ENCODE measurements at regions not wholly inside any gene's neighbourhood (a gene's known extent, or its start where the extent isn't known, plus 50 kb on each side); places are given as distances from the start of the nearest gene placed in this dataset.
"Not testable (repeated sequence)": the region's sequence is repeated elsewhere in the genome, so short reads cannot be mapped to it uniquely, and the experiment has no call there.

DNA sequence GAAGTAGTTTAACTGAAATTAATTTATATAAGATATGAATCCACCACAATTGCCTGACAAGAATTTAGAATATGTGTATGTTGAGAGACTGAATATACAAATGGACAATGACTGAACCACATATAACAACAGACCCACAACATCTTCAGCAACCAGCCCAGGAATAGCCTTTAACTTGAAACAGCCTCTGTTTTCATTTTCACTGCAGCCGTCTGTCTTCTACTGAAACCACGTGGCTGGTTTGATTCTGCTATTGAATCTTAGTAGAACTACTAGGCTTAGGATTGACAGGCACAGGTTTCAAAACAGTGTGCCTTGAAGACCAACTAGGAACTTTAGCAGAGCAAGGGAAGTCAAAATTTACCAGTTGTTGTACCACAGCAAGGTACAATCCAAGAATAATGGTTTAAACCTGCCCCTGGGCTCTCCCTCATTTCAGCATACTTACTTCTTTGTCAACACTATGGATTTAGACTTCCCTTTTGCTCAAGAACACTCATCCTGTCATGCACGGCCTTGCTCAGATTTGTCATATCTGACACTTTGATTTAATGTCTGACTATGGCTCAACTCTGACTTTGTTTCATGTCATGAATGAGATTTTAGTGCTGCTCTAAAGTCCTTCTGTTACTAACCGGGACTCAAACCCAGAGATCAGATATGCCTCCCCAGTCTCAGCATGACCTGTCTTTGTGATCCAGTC is 355.0 kb downstream of the KIF2B start:
- no peaks in the 10 kb centered on the region for H3K27me3 ChIP-seq (ENCODE audit: control insufficient read depth in 3 of 3, insufficient read depth in 3 of 3, low read length in 3 of 3)
- DNase-seq (no peak), FAIRE-seq (no peak)
- no peak overlapping the region for H3K4me3 ChIP-seq (ENCODE audit: low read depth in 1 of 3, low read length in 3 of 3)
- 72 to 86% (median 83%) methylated on average over 4 of the region's 4 CpGs for WGBS, 3 donors
- H3K4me1 ChIP-seq (ENCODE audit: control insufficient read depth in 3 of 3, insufficient read depth in 2 of 3, low read depth in 1 of 3, low read length in 2 of 3), result no peaks in the 10 kb centered on the region
- no peaks in the 10 kb centered on the region for H3K36me3 ChIP-seq (ENCODE audit: control insufficient read depth in 3 of 3, insufficient read depth in 2 of 3, low read depth in 1 of 3, low read length in 3 of 3)
- H3K9me3 ChIP-seq (ENCODE audit: control insufficient read depth in 2 of 2, insufficient read depth in 1 of 2, low read depth in 1 of 2, low read length in 1 of 2), result no peaks in the 10 kb centered on the region
- no peak overlapping the region for H3K27ac ChIP-seq (ENCODE audit: low read depth in 1 of 3, low read length in 2 of 3)

GRCh38 chr17:54180950-54181349 is 358.2 kb downstream of the KIF2B start:
- H3K27ac ChIP-seq (ENCODE audit: low read depth in 1 of 3, low read length in 2 of 3), result no peak overlapping the region
- FAIRE-seq, result no peak
- WGBS, 3 donors, result 20 to 48% (median 40%) methylated on average over 4 of the region's 4 CpGs
- H3K27me3 ChIP-seq (ENCODE audit: control insufficient read depth in 3 of 3, insufficient read depth in 3 of 3, low read length in 3 of 3), result no peaks in the 10 kb centered on the region
- H3K9me3 ChIP-seq (ENCODE audit: control insufficient read depth in 2 of 2, insufficient read depth in 1 of 2, low read depth in 1 of 2, low read length in 1 of 2), result no peaks in the 10 kb centered on the region
- H3K36me3 ChIP-seq (ENCODE audit: control insufficient read depth in 3 of 3, insufficient read depth in 2 of 3, low read depth in 1 of 3, low read length in 3 of 3), result no peaks in the 10 kb centered on the region
- no peaks in the 10 kb centered on the region for H3K4me1 ChIP-seq (ENCODE audit: control insufficient read depth in 3 of 3, insufficient read depth in 2 of 3, low read depth in 1 of 3, low read length in 2 of 3)
- H3K4me3 ChIP-seq (ENCODE audit: low read depth in 1 of 3, low read length in 3 of 3), result no peak overlapping the region
- DNase-seq, result no peak

GRCh38 chr17:54191261-54191660 is 368.5 kb downstream of the KIF2B start:
- no peaks in the 10 kb centered on the region for H3K9me3 ChIP-seq (ENCODE audit: control insufficient read depth in 2 of 2, insufficient read depth in 1 of 2, low read depth in 1 of 2, low read length in 1 of 2)
- no peak for DNase-seq
- no peak overlapping the region for H3K4me3 ChIP-seq (ENCODE audit: low read depth in 1 of 3, low read length in 3 of 3)
- H3K27ac ChIP-seq (ENCODE audit: low read depth in 1 of 3, low read length in 2 of 3), result no peak overlapping the region
- no peaks in the 10 kb centered on the region for H3K36me3 ChIP-seq (ENCODE audit: control insufficient read depth in 3 of 3, insufficient read depth in 2 of 3, low read depth in 1 of 3, low read length in 3 of 3)
- FAIRE-seq, result no peak
- H3K4me1 ChIP-seq (ENCODE audit: control insufficient read depth in 3 of 3, insufficient read depth in 2 of 3, low read depth in 1 of 3, low read length in 2 of 3), result no peaks in the 10 kb centered on the region
- H3K27me3 ChIP-seq (ENCODE audit: control insufficient read depth in 3 of 3, insufficient read depth in 3 of 3, low read length in 3 of 3), result no peaks in the 10 kb centered on the region
- 70 to 90% (median 76%) methylated on average over 1 of the region's 1 CpG for WGBS, 3 donors

DNA sequence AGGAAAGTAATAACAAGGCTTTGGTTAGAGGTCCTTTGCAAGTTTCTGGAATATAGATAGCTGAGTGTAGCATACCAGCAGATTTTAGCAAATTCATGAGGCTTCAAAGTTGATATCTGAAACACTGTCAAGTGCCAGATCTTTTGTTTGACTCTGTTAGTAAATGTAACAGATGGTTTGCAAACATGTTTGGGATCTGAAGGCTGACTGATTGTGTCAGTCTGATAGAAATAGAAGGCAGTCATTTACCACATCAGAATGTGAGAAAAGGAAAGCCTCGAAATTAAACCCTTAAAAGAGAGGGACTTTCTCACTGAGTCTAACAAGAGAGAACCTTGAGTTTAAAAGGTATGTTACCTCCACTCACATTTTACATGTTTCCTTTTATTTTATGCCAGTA is 371.5 kb downstream of the KIF2B start:
- no peak for FAIRE-seq
- WGBS, 3 donors, result 20 to 43% (median 42%) methylated on average over 1 of the region's 1 CpG
- Histone ChIP-seq H3K4me1 (ENCODE audit: control insufficient read depth in 3 of 3, insufficient read depth in 2 of 3, low read depth in 1 of 3, low read length in 2 of 3) (no peaks in the 10 kb centered on the region), H3K27me3 (ENCODE audit: control insufficient read depth in 3 of 3, insufficient read depth in 3 of 3, low read length in 3 of 3) (no peaks in the 10 kb centered on the region), H3K36me3 (ENCODE audit: control insufficient read depth in 3 of 3, insufficient read depth in 2 of 3, low read depth in 1 of 3, low read length in 3 of 3) (no peaks in the 10 kb centered on the region), H3K9me3 (ENCODE audit: control insufficient read depth in 2 of 2, insufficient read depth in 1 of 2, low read depth in 1 of 2, low read length in 1 of 2) (no peaks in the 10 kb centered on the region), H3K27ac (ENCODE audit: low read depth in 1 of 3, low read length in 2 of 3) (no peak overlapping the region), H3K4me3 (ENCODE audit: low read depth in 1 of 3, low read length in 3 of 3) (no peak overlapping the region)
- no peak for DNase-seq

DNA sequence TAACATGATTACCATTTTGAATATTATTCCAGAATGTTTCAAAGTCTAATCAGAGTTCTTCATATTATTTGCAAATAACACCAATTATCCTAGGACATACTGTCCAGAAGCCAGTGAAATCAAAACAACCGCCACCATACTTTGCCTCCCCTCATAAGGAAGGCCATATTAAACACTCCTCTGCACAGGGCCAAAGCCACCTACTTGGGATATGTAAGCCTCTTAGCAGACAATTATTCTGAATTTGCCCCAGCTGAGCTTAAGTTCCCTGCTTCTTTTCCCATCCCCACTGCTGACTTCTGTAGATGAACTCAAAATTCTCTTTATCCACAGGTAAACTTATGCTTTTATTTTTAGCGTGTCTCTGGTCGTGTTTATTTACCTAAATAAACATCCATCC is 374.0 kb downstream of the KIF2B start:
- Histone ChIP-seq H3K4me1 (ENCODE audit: control insufficient read depth in 3 of 3, insufficient read depth in 2 of 3, low read depth in 1 of 3, low read length in 2 of 3) (no peaks in the 10 kb centered on the region), H3K27ac (ENCODE audit: low read depth in 1 of 3, low read length in 2 of 3) (no peak overlapping the region), H3K4me3 (ENCODE audit: low read depth in 1 of 3, low read length in 3 of 3) (no peak overlapping the region), H3K27me3 (ENCODE audit: control insufficient read depth in 3 of 3, insufficient read depth in 3 of 3, low read length in 3 of 3) (no peaks in the 10 kb centered on the region), H3K9me3 (ENCODE audit: control insufficient read depth in 2 of 2, insufficient read depth in 1 of 2, low read depth in 1 of 2, low read length in 1 of 2) (no peaks in the 10 kb centered on the region), H3K36me3 (ENCODE audit: control insufficient read depth in 3 of 3, insufficient read depth in 2 of 3, low read depth in 1 of 3, low read length in 3 of 3) (no peaks in the 10 kb centered on the region)
- WGBS, 3 donors, result 77 to 88% (median 83%) methylated on average over 3 of the region's 3 CpGs
- FAIRE-seq (no peak), DNase-seq (no peak)

DNA sequence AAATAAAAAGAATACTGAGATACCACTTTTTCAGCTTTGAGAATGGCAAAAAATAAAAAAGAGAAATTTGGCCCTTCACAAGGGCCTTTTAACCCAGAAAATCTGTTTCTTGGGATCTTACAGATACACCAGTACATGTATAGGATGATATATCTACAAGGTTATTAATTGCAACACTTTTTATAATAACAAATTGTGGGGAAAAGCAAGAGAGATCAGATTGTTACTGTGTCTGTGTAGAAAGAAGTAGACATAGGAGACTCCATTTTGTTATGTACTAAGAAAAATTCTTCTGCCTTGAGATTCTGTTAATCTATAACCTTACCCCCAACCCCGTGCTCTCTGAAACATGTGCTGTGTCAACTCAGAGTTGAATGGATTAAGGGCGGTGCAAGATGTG is 378.7 kb downstream of the KIF2B start:
- not testable (repeated sequence) for FAIRE-seq; H3K9me3 ChIP-seq (ENCODE audit: control insufficient read depth in 2 of 2, insufficient read depth in 1 of 2, low read depth in 1 of 2, low read length in 1 of 2); H3K4me3 ChIP-seq (ENCODE audit: low read depth in 1 of 3, low read length in 3 of 3); H3K4me1 ChIP-seq (ENCODE audit: control insufficient read depth in 3 of 3, insufficient read depth in 2 of 3, low read depth in 1 of 3, low read length in 2 of 3); H3K27ac ChIP-seq (ENCODE audit: low read depth in 1 of 3, low read length in 2 of 3); H3K36me3 ChIP-seq (ENCODE audit: control insufficient read depth in 3 of 3, insufficient read depth in 2 of 3, low read depth in 1 of 3, low read length in 3 of 3); DNase-seq; H3K27me3 ChIP-seq (ENCODE audit: control insufficient read depth in 3 of 3, insufficient read depth in 3 of 3, low read length in 3 of 3)
- no CpG with 5 or more reads among the region's 2 CpGs for WGBS, 3 donors

DNA sequence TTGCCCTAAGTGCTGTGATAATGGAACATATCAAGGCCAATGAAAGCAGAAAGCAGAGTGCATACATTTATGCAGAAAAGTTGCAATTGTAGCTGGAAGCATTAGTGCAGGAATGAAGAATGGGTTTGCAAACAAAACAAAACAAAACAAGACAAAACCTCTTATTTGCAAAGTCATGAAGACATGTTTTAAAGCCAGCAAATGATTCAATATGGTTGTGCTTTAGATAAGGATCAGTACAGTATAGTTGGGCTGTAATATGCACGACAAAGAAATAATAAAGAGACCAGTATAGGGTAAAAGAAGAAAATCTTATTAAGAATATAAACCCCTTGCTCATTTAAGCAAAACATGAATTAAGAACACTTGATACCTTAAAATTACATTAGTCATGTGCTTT is 398.1 kb downstream of the KIF2B start:
- no peak for FAIRE-seq

DNA sequence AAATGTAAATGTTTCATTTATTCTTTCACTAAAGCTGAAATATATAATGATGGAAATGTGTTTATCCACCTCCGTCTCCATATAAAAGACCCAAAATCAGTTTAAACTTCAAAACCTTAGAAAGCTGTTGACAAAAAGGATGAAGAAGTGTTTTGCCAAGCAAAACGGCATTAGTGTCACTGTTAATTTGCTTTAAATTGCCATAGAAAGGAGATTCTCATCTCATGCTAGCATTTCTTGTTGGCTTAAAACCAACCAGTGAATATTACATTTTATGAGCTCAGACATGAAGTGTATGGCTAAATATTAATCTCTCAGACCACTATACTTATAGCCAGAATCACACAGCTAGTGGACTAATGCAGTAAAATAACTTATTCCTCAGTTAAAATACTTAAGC is 398.8 kb downstream of the KIF2B start:
- 36 to 45% (median 44%) methylated on average over 2 of the region's 2 CpGs for WGBS, 3 donors
- Histone ChIP-seq H3K27ac (ENCODE audit: low read depth in 1 of 3, low read length in 2 of 3) (no peak overlapping the region), H3K4me3 (ENCODE audit: low read depth in 1 of 3, low read length in 3 of 3) (no peak overlapping the region), H3K27me3 (ENCODE audit: control insufficient read depth in 3 of 3, insufficient read depth in 3 of 3, low read length in 3 of 3) (no peaks in the 10 kb centered on the region), H3K4me1 (ENCODE audit: control insufficient read depth in 3 of 3, insufficient read depth in 2 of 3, low read depth in 1 of 3, low read length in 2 of 3) (no peaks in the 10 kb centered on the region), H3K36me3 (ENCODE audit: control insufficient read depth in 3 of 3, insufficient read depth in 2 of 3, low read depth in 1 of 3, low read length in 3 of 3) (no peaks in the 10 kb centered on the region), H3K9me3 (ENCODE audit: control insufficient read depth in 2 of 2, insufficient read depth in 1 of 2, low read depth in 1 of 2, low read length in 1 of 2) (no peaks in the 10 kb centered on the region)
- DNase-seq (no peak), FAIRE-seq (no peak)

More for the DNA sequence above, 398.1 kb downstream of the KIF2B start:
- WGBS, 3 donors, result 50 to 78% (median 50%) methylated on average over 1 of the region's 1 CpG
- Histone ChIP-seq H3K9me3 (ENCODE audit: control insufficient read depth in 2 of 2, insufficient read depth in 1 of 2, low read depth in 1 of 2, low read length in 1 of 2) (no peaks in the 10 kb centered on the region), H3K27ac (ENCODE audit: low read depth in 1 of 3, low read length in 2 of 3) (no peak overlapping the region), H3K4me1 (ENCODE audit: control insufficient read depth in 3 of 3, insufficient read depth in 2 of 3, low read depth in 1 of 3, low read length in 2 of 3) (no peaks in the 10 kb centered on the region), H3K27me3 (ENCODE audit: control insufficient read depth in 3 of 3, insufficient read depth in 3 of 3, low read length in 3 of 3) (no peaks in the 10 kb centered on the region), H3K36me3 (ENCODE audit: control insufficient read depth in 3 of 3, insufficient read depth in 2 of 3, low read depth in 1 of 3, low read length in 3 of 3) (no peaks in the 10 kb centered on the region), H3K4me3 (ENCODE audit: low read depth in 1 of 3, low read length in 3 of 3) (no peak overlapping the region)
- no peak for DNase-seq

GRCh38 chr17:54235571-54235970 is 412.8 kb downstream of the KIF2B start:
- H3K9me3 ChIP-seq (ENCODE audit: control insufficient read depth in 2 of 2, insufficient read depth in 1 of 2, low read depth in 1 of 2, low read length in 1 of 2), result peaks cover 0 to 4% of the 10 kb centered on the region in 2 donors
- FAIRE-seq, result no peak
- WGBS, 3 donors, result 51 to 61% (median 56%) methylated on average over 4 of the region's 4 CpGs
- no peak overlapping the region for H3K27ac ChIP-seq (ENCODE audit: low read depth in 1 of 3, low read length in 2 of 3)
- no peaks in the 10 kb centered on the region for H3K27me3 ChIP-seq (ENCODE audit: control insufficient read depth in 3 of 3, insufficient read depth in 3 of 3, low read length in 3 of 3)
- DNase-seq, result no peak
- H3K36me3 ChIP-seq (ENCODE audit: control insufficient read depth in 3 of 3, insufficient read depth in 2 of 3, low read depth in 1 of 3, low read length in 3 of 3), result no peaks in the 10 kb centered on the region
- no peaks in the 10 kb centered on the region for H3K4me1 ChIP-seq (ENCODE audit: control insufficient read depth in 3 of 3, insufficient read depth in 2 of 3, low read depth in 1 of 3, low read length in 2 of 3)
- H3K4me3 ChIP-seq (ENCODE audit: low read depth in 1 of 3, low read length in 3 of 3), result no peak overlapping the region

Measured in small intestine (tissue), 7 donors.